A549 (cell line): ENCODE measurements at regions not wholly inside any gene's neighbourhood (a gene's known extent, or its start where the extent isn't known, plus 50 kb on each side); places are given as distances from the start of the nearest gene placed in this dataset.

Source experiments
- CBX2 ChIP-seq: fragments of 200-600 bp; sonication (generic); IDR thresholded peaks from 2 replicates; pipeline ENCODE4 v1.6.1; 2016; ENCODE audit warnings: low read depth, mild to moderate bottlenecking, borderline replicate concordance
- CEBPB ChIP-seq, 2 experiments: fragments of >200 bp in 1 of 2; sonication (Bioruptor Twin) in 1 of 2; formaldehyde crosslinking in 1 of 2; IDR thresholded peaks; 2 replicates each; pipeline ENCODE4 v1.6.1; 2012 to 2016
- CHD4 ChIP-seq: fragments of 200-600 bp; sonication (generic); IDR thresholded peaks from 2 replicates; pipeline ENCODE4 v1.6.1; 2016; ENCODE audit warnings: antibody characterized with exemption, mild to moderate bottlenecking, borderline replicate concordance
- EHF ChIP-seq: fragments of 250-450 bp; sonication (Bioruptor Pico); IDR thresholded peaks from 2 replicates; pipeline ENCODE4 v1.5.0; 2020; ENCODE audit warnings: mild to moderate bottlenecking
- EP300 ChIP-seq, 2 experiments: fragments of >200 bp; sonication (Bioruptor Twin); formaldehyde crosslinking; IDR thresholded peaks; 2 replicates in 1 of 2; 3 replicates in 1 of 2; pipeline ENCODE4 v1.6.1; 2016 to 2017
- JUN ChIP-seq, 2 experiments: fragments of >200 bp; sonication (Bioruptor Twin); formaldehyde crosslinking; IDR thresholded peaks; 2 replicates in 1 of 2; 3 replicates in 1 of 2; pipeline ENCODE4 v1.6.1; 2016 to 2017
- MAFK ChIP-seq: fragments of 450-650 bp; IDR thresholded peaks from 2 replicates; pipeline ENCODE4 v1.6.1; 2014; ENCODE audit not compliant: partially characterized antibody
- MAZ ChIP-seq: fragments of 150-350 bp; IDR thresholded peaks from 2 replicates; pipeline ENCODE4 v1.6.1; 2014; ENCODE audit warnings: antibody characterized with exemption, low read depth, low read length, borderline replicate concordance
- MYC ChIP-seq: IDR thresholded peaks from 2 replicates; pipeline ENCODE4 v1.6.1; 2012; ENCODE audit warnings: mild to moderate bottlenecking, inconsistent platforms, low read length, improper control_type of control experiment, borderline replicate concordance
- POLR2A ChIP-seq: IDR thresholded peaks from 2 replicates; pipeline ENCODE4 v1.6.1; 2012; ENCODE audit warnings: mild to moderate bottlenecking, low read length
- POLR2AphosphoS2 ChIP-seq: conservative IDR thresholded peaks from 2 replicates; pipeline ENCODE4 v1.6.1; 2012; ENCODE audit warnings: low read length, improper control_type of control experiment, inconsistent platforms
- TF ChIP-seq, protein P1 (sequence below): fragments of >200 bp; sonication (Bioruptor Twin); formaldehyde crosslinking; IDR thresholded peaks from 3 replicates; pipeline ENCODE4 v1.5.1; 2016
- TF ChIP-seq, protein P2 (sequence below): fragments of 200-600 bp; sonication (generic); IDR thresholded peaks from 2 replicates; pipeline ENCODE4 v1.6.1; 2016; ENCODE audit warnings: antibody characterized with exemption, mild to moderate bottlenecking, moderate library complexity
- TF ChIP-seq, protein P3 (sequence below): fragments of 250-450 bp; sonication (Bioruptor Pico); IDR thresholded peaks from 2 replicates; pipeline ENCODE4 v1.5.0; 2020; ENCODE audit warnings: low read depth, mild to moderate bottlenecking, moderate library complexity

DNA sequence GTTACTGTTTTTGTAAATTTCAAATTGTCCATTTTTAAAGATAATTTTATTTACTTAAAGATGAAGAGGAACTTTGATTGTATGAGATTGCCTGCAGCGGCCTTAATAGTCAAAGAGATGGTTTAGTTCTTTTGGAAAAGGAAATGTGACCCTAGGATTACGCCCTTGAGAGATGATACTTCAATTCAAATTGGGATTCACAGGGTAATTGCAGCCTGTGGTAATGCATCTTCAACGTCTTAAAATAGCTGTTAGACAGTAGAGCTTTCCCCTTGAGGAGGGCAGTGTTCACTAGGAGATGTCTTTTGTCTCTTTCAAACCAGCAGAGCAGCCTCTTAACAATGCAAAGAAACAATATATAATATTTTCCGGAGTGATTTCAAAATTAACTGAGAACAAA lies 127.1 kb downstream of the TAF11L14 start:
- TF ChIP-seq CEBPB (IDR thresholded peaks at IDR 0.05), result no peak
- no peak for TF ChIP-seq JUN (IDR thresholded peaks at IDR 0.05)
- TF ChIP-seq CBX2, result no peak
- no peak for TF ChIP-seq POLR2A
- TF ChIP-seq, protein P1, sequence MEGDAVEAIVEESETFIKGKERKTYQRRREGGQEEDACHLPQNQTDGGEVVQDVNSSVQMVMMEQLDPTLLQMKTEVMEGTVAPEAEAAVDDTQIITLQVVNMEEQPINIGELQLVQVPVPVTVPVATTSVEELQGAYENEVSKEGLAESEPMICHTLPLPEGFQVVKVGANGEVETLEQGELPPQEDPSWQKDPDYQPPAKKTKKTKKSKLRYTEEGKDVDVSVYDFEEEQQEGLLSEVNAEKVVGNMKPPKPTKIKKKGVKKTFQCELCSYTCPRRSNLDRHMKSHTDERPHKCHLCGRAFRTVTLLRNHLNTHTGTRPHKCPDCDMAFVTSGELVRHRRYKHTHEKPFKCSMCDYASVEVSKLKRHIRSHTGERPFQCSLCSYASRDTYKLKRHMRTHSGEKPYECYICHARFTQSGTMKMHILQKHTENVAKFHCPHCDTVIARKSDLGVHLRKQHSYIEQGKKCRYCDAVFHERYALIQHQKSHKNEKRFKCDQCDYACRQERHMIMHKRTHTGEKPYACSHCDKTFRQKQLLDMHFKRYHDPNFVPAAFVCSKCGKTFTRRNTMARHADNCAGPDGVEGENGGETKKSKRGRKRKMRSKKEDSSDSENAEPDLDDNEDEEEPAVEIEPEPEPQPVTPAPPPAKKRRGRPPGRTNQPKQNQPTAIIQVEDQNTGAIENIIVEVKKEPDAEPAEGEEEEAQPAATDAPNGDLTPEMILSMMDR, result no peak
- TF ChIP-seq POLR2AphosphoS2, result no peak
- TF ChIP-seq, protein P2, sequence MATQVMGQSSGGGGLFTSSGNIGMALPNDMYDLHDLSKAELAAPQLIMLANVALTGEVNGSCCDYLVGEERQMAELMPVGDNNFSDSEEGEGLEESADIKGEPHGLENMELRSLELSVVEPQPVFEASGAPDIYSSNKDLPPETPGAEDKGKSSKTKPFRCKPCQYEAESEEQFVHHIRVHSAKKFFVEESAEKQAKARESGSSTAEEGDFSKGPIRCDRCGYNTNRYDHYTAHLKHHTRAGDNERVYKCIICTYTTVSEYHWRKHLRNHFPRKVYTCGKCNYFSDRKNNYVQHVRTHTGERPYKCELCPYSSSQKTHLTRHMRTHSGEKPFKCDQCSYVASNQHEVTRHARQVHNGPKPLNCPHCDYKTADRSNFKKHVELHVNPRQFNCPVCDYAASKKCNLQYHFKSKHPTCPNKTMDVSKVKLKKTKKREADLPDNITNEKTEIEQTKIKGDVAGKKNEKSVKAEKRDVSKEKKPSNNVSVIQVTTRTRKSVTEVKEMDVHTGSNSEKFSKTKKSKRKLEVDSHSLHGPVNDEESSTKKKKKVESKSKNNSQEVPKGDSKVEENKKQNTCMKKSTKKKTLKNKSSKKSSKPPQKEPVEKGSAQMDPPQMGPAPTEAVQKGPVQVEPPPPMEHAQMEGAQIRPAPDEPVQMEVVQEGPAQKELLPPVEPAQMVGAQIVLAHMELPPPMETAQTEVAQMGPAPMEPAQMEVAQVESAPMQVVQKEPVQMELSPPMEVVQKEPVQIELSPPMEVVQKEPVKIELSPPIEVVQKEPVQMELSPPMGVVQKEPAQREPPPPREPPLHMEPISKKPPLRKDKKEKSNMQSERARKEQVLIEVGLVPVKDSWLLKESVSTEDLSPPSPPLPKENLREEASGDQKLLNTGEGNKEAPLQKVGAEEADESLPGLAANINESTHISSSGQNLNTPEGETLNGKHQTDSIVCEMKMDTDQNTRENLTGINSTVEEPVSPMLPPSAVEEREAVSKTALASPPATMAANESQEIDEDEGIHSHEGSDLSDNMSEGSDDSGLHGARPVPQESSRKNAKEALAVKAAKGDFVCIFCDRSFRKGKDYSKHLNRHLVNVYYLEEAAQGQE, result no peak
- TF ChIP-seq MAZ, result no peak
- TF ChIP-seq MAFK, result no peak
- TF ChIP-seq MYC, result no peak
- no peak for TF ChIP-seq EP300 (IDR thresholded peaks at IDR 0.05)
- TF ChIP-seq, protein P3, sequence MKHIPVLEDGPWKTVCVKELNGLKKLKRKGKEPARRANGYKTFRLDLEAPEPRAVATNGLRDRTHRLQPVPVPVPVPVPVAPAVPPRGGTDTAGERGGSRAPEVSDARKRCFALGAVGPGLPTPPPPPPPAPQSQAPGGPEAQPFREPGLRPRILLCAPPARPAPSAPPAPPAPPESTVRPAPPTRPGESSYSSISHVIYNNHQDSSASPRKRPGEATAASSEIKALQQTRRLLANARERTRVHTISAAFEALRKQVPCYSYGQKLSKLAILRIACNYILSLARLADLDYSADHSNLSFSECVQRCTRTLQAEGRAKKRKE, result no peak
- no peak for TF ChIP-seq CHD4
- no peak for TF ChIP-seq EHF (CRISPR knock-in tag)
